K562 (cell line): ENCODE measurements at regions not wholly inside any gene's neighbourhood (a gene's known extent, or its start where the extent isn't known, plus 50 kb on each side); places are given as distances from the start of the nearest gene placed in this dataset.
A peak's percentile ranks its signal among the peaks of the same experiment; 100 is the strongest.

Experiments
- ATAC-seq: fragments of 200-7000 bp; cut with Tn5 transposase; 3 replicates; pipeline ENCODE4 v1.9.1; 2020; ENCODE audit warnings: moderate library complexity
- BruUV-seq: library from RNA; stranded (reverse); fragments of 400-500 nt; replicated peaks from 2 replicates; lab custom pipeline; 2021; lab: Mats Ljungman, UMichigan
- CTCF ChIA-PET: fragments of 300-600 bp; formaldehyde crosslinking; extraction: SDS; loops from one replicate; lab custom pipeline; 2021; ENCODE audit warnings: low intra/inter-chr PET ratio; lab: Yijun Ruan, JAX
- POLR2A ChIA-PET: fragments of 300-600, 350-650 bp; sonication (Branson Sonifier 250); formaldehyde crosslinking; extraction: SDS; loops from one replicate; lab custom pipeline; 2021; ENCODE audit warnings: antibody characterized with exemption, inconsistent platforms; lab: Yijun Ruan, JAX
- DNase-seq, 4 experiments: peaks; one replicate each; pipeline versions ENCODE4 v3.0.0 to v3.0.0-alpha.2; 2011 to 2018; ENCODE audit warnings: low spot score in 3 of 4, mixed read lengths in 3 of 4; ENCODE audit errors: extremely low read depth in 1 of 4
- FAIRE-seq: peaks from 2 replicates; lab custom pipeline; 2011; peaks lifted over from hg19 to GRCh38; lab: Jason Lieb, UNC
- H2AFZ ChIP-seq: 2 replicates; pipeline ENCODE4 v1.6.0; 2011; ENCODE audit warnings: low read depth, low read length, control low read depth, inconsistent platforms
- H3K27ac ChIP-seq: fragments of 200-600 bp; 3 replicates; pipeline ENCODE4 v1.8.0; 2011; ENCODE audit warnings: low read depth, mild to moderate bottlenecking, control low read depth, inconsistent platforms, low read length, moderate library complexity, mixed read lengths; ENCODE audit errors: extremely low read depth
- H3K27me3 ChIP-seq, 2 experiments: fragments of 300-600 bp in 1 of 2; 2 replicates in 1 of 2; 3 replicates in 1 of 2; pipeline versions ENCODE4 v1.6.0 to v1.8.0; 2011; ENCODE audit warnings: inconsistent platforms in 2 of 2, low read length in 2 of 2, mild to moderate bottlenecking in 1 of 2, mixed read lengths in 1 of 2, moderate library complexity in 1 of 2; ENCODE audit not compliant: control insufficient read depth in 2 of 2, insufficient read depth in 2 of 2
- H3K36me3 ChIP-seq: fragments of 300-600 bp; 3 replicates; pipeline ENCODE4 v1.8.0; 2011; ENCODE audit warnings: mild to moderate bottlenecking, low read length, inconsistent platforms; ENCODE audit not compliant: control insufficient read depth, insufficient read depth
- H3K4me1 ChIP-seq, 2 experiments: fragments of 200-600 bp in 1 of 2; replicated peaks in 1 of 2; 2 replicates in 1 of 2; 3 replicates in 1 of 2; pipeline versions ENCODE4 v1.5.1 to v1.8.0; 2011; ENCODE audit warnings: inconsistent platforms in 2 of 2, low read length in 2 of 2, mild to moderate bottlenecking in 1 of 2, mixed read lengths in 1 of 2, moderate library complexity in 1 of 2; ENCODE audit not compliant: control insufficient read depth in 2 of 2, insufficient read depth in 2 of 2
- H3K4me2 ChIP-seq: 2 replicates; pipeline ENCODE4 v1.6.1; 2011; ENCODE audit warnings: low read length, control low read depth, inconsistent platforms, mixed read lengths; ENCODE audit not compliant: insufficient read depth
- H3K4me3 ChIP-seq: fragments of 200-600 bp; sonication (generic), shearing (Covaris generic); 2 replicates; pipeline ENCODE4 v1.5.1; 2016; ENCODE audit warnings: control low read depth, inconsistent platforms
- H3K79me2 ChIP-seq: fragments of 200-600 bp; 3 replicates; pipeline ENCODE4 v1.8.0; 2011; ENCODE audit warnings: low read length, inconsistent platforms; ENCODE audit not compliant: control insufficient read depth, insufficient read depth
- H3K9ac ChIP-seq, 2 experiments: 2 replicates each; pipeline versions ENCODE4 v1.6.0 to v1.6.1; 2011; ENCODE audit warnings: low read depth in 2 of 2, low read length in 2 of 2, control low read depth in 1 of 2, inconsistent platforms in 1 of 2, mild to moderate bottlenecking in 1 of 2, mixed read lengths in 1 of 2; ENCODE audit not compliant: insufficient read depth in 1 of 2
- H3K9me1 ChIP-seq: one replicate; pipeline ENCODE4 v1.6.0; 2011; ENCODE audit warnings: inconsistent platforms, mild to moderate bottlenecking, low read length, moderate library complexity; ENCODE audit not compliant: control insufficient read depth, insufficient read depth
- H3K9me3 ChIP-seq: replicated peaks from 2 replicates; pipeline ENCODE4 v1.5.1; 2011; ENCODE audit warnings: low read depth, low read length, inconsistent platforms; ENCODE audit not compliant: control insufficient read depth, insufficient read depth
- H4K20me1 ChIP-seq: replicated peaks from 2 replicates; pipeline ENCODE4 v1.6.1; 2011; ENCODE audit warnings: low read length, inconsistent platforms, mixed read lengths; ENCODE audit not compliant: control insufficient read depth, insufficient read depth
- IRF2 ChIP-seq: sonication (generic); formaldehyde crosslinking; IDR thresholded peaks from 2 replicates; pipeline ENCODE4 v1.8.1; 2022; ENCODE audit warnings: mild to moderate bottlenecking, missing genetic modification reagents
- KAT8 ChIP-seq: fragments of 450-650 bp; IDR thresholded peaks from 2 replicates; pipeline ENCODE4 v1.6.1; 2016; ENCODE audit warnings: low read depth, mild to moderate bottlenecking
- MAZ ChIP-seq, 2 experiments: fragments of 450-650 bp in 1 of 2; sonication (generic) in 1 of 2; formaldehyde crosslinking; IDR thresholded peaks in 1 of 2; conservative IDR thresholded peaks in 1 of 2; 2 replicates each; pipeline versions ENCODE4 v1.4.0 to v1.5.0; 2020; ENCODE audit warnings: mild to moderate bottlenecking in 1 of 2, missing genetic modification reagents in 1 of 2
- MYNN ChIP-seq, 2 experiments: sonication (generic); formaldehyde crosslinking in 1 of 2; IDR thresholded peaks; 2 replicates each; pipeline versions ENCODE4 v1.5.0 to v1.6.1; 2016 to 2020; ENCODE audit warnings: antibody characterized with exemption in 1 of 2, missing genetic modification reagents in 1 of 2
- NBN ChIP-seq: fragments of 450-650 bp; IDR thresholded peaks from 2 replicates; pipeline ENCODE4 v1.6.1; 2016; ENCODE audit warnings: low read depth, mild to moderate bottlenecking
- NCOR1 ChIP-seq: fragments of 450-650 bp; IDR thresholded peaks from 2 replicates; pipeline ENCODE4 v1.6.1; 2016; ENCODE audit warnings: mild to moderate bottlenecking, moderate library complexity
- POLR2G ChIP-seq: fragments of 200-400 bp; formaldehyde crosslinking; IDR thresholded peaks from 2 replicates; pipeline ENCODE4 v1.6.1; 2017; ENCODE audit warnings: low read depth, mild to moderate bottlenecking, antibody characterized with exemption, low read length, moderate library complexity
- PTTG1 ChIP-seq: fragments of 450-650 bp; IDR thresholded peaks from 2 replicates; pipeline ENCODE4 v1.6.1; 2016; ENCODE audit warnings: low read depth, mild to moderate bottlenecking, missing genetic modification characterization, missing compliant biosample characterization
- RBM14 ChIP-seq: fragments of 200-400 bp; formaldehyde crosslinking; IDR thresholded peaks from 2 replicates; pipeline ENCODE4 v1.6.1; 2018; ENCODE audit warnings: low read depth, mild to moderate bottlenecking, low read length, moderate library complexity, borderline replicate concordance; ENCODE audit not compliant: insufficient read depth
- ZNF253 ChIP-seq: fragments of 250-450 bp; sonication (Bioruptor Pico); conservative IDR thresholded peaks from 2 replicates; pipeline ENCODE4 v1.6.1; 2021; ENCODE audit warnings: mild to moderate bottlenecking
- ZNF583 ChIP-seq: fragments of 250-450 bp; sonication (Bioruptor Pico); IDR thresholded peaks from 2 replicates; pipeline ENCODE4 v1.4.0; 2020
- ZNF696 ChIP-seq: fragments of 250-450 bp; sonication (Bioruptor Pico); conservative IDR thresholded peaks from 2 replicates; pipeline ENCODE4 v1.4.0; 2020; ENCODE audit warnings: mild to moderate bottlenecking, moderate library complexity
- WGBS: fragments of 100-300 bp; shearing (Covaris generic); methylation state at CpG from one replicate; pipeline ENCODE4 v1.1.6; 2016; ENCODE audit warnings: low coverage, mixed read lengths; ENCODE audit not compliant: insufficient coverage; ENCODE audit errors: missing lambda C conversion rate; 5-methylcytosine and 5-hydroxymethylcytosine counted together
- in situ Hi-C: fragments of 300-500 bp; cut with MboI; formaldehyde crosslinking; loops from 4 replicates; pipeline ENCODE4 v1.15.0; 2018; ENCODE audit warnings: inconsistent platforms, mixed read lengths
- intact Hi-C: fragments of 100-400 bp; cut with micrococcal nuclease; formaldehyde crosslinking; loops from 2 replicates; pipeline ENCODE4 v1.14.2; 2022
- TF ChIP-seq, protein P1 (sequence below), 2 experiments: fragments of 450-650 bp in 1 of 2; sonication (generic) in 1 of 2; formaldehyde crosslinking in 1 of 2; IDR thresholded peaks; 2 replicates each; pipeline versions ENCODE4 v1.7.1 to v1.9.0; 2016 to 2022; ENCODE audit warnings: inconsistent platforms in 1 of 2, mild to moderate bottlenecking in 1 of 2, missing genetic modification reagents in 1 of 2

DNA sequence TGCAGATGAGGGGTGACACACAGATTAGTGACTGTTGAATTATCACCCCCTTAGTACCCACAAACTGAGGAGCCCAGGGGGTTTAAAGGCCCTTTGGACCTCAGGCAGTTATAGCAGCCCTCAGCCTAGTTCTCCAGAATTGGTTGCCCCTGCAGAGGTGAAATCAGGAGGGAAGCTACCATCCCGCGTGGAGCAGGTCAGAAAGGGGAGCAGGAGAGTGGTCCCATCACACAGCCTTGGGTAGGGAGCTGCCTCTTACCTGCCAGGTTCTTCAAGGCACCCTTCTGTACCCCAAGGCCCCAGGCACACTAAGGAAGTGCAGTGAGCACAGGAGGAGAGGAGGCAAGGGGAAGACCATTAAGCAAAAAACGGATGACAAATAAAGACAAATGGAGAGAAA lies 121.2 kb upstream of the TNR start (continued):
- TF ChIP-seq MYNN (IDR thresholded peaks at IDR 0.05) (no peak), MYNN (CRISPR knock-in tag; IDR thresholded peaks at IDR 0.05) (no peak), ZNF253 (no peak), ZNF583 (CRISPR knock-in tag) (no peak), NBN (no peak), IRF2 (CRISPR knock-in tag) (no peak), KAT8 (no peak)

DNA sequence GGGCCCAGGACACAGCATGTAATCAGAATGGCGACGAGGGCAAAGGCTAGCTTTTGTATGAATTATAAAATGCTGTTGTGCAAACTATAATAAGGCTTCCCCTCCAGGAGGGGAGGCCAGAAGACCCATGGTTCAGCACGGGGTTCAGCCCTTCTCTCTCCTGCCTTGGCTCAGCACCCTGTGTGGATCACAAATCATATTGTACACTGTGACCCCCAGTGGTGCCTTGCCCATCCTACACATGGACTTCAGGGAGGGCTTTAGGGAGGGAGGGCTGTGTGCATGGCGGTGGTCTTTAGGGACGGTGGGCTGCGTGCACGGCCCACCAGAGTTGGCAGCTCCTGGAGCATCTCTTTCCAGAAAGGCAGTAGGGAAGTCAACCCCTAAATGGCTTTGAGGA lies 120.8 kb upstream of the TNR start:
- no peak overlapping the region for H3K9ac ChIP-seq
- 0% methylated on average over 4 of the region's 7 CpGs for WGBS
- no peak overlapping the region for H3K27ac ChIP-seq
- no peak for DNase-seq
- H3K9me1 ChIP-seq: no peaks in the 10 kb centered on the region
- H3K27me3 ChIP-seq: peaks cover 6 to 43% of the 10 kb centered on the region in 2 experiments; a peak in 4 of 5 replicates
- H3K4me3 ChIP-seq: no peak overlapping the region
- H3K4me2 ChIP-seq: no peak overlapping the region
- H3K9me3 ChIP-seq: no peaks in the 10 kb centered on the region
- H3K36me3 ChIP-seq: no peaks in the 10 kb centered on the region
- CTCF ChIA-PET: no interaction called here
- POLR2A ChIA-PET: interaction anchor here (1.0 kb wide), 1 partner anchor 8 kb away, joined by 3 read pairs; no protein-coding TSS in a partner anchor
- no peak for FAIRE-seq
- BruUV-seq: no TSS peak
- intact Hi-C loops (no loop called here), in situ Hi-C loops (no loop called here)
- ATAC-seq: peak; percentile 52; the same call in 2 of the 3 replicates
- no peak overlapping the region for H2AFZ ChIP-seq
- H3K4me1 ChIP-seq: no peaks in the 10 kb centered on the region
- no peaks in the 10 kb centered on the region for H3K79me2 ChIP-seq
- H4K20me1 ChIP-seq: no peaks in the 10 kb centered on the region
- no peak for TF ChIP-seq RBM14
- no peak for TF ChIP-seq ZNF696
- no peak for TF ChIP-seq POLR2G
- no peak for TF ChIP-seq MAZ (CRISPR knock-in tag; conservative IDR thresholded peaks at IDR 0.05 in 1 of 2, IDR thresholded peaks at IDR 0.05 in 1 of 2)
- no peak for TF ChIP-seq NCOR1
- TF ChIP-seq, protein P1, sequence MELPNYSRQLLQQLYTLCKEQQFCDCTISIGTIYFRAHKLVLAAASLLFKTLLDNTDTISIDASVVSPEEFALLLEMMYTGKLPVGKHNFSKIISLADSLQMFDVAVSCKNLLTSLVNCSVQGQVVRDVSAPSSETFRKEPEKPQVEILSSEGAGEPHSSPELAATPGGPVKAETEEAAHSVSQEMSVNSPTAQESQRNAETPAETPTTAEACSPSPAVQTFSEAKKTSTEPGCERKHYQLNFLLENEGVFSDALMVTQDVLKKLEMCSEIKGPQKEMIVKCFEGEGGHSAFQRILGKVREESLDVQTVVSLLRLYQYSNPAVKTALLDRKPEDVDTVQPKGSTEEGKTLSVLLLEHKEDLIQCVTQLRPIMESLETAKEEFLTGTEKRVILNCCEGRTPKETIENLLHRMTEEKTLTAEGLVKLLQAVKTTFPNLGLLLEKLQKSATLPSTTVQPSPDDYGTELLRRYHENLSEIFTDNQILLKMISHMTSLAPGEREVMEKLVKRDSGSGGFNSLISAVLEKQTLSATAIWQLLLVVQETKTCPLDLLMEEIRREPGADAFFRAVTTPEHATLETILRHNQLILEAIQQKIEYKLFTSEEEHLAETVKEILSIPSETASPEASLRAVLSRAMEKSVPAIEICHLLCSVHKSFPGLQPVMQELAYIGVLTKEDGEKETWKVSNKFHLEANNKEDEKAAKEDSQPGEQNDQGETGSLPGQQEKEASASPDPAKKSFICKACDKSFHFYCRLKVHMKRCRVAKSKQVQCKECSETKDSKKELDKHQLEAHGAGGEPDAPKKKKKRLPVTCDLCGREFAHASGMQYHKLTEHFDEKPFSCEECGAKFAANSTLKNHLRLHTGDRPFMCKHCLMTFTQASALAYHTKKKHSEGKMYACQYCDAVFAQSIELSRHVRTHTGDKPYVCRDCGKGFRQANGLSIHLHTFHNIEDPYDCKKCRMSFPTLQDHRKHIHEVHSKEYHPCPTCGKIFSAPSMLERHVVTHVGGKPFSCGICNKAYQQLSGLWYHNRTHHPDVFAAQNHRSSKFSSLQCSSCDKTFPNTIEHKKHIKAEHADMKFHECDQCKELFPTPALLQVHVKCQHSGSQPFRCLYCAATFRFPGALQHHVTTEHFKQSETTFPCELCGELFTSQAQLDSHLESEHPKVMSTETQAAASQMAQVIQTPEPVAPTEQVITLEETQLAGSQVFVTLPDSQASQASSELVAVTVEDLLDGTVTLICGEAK (IDR thresholded peaks at IDR 0.05): no peak
- TF ChIP-seq, protein P1 (CRISPR knock-in tag; IDR thresholded peaks at IDR 0.05): no peak
- no peak for TF ChIP-seq PTTG1 (tag)
